GM18498 (cell line): ENCODE measurements at regions not wholly inside any gene's neighbourhood (a gene's known extent, or its start where the extent isn't known, plus 50 kb on each side); places are given as distances from the start of the nearest gene placed in this dataset.

ENCODE experiments used
- ATAC-seq: cut with Tn5 transposase; IDR thresholded peaks from one replicate; pipeline ENCODE4 v1.9.1; 2021; ENCODE audit warnings: mild to moderate bottlenecking, moderate library complexity; ENCODE audit not compliant: unreplicated experiment

DNA sequence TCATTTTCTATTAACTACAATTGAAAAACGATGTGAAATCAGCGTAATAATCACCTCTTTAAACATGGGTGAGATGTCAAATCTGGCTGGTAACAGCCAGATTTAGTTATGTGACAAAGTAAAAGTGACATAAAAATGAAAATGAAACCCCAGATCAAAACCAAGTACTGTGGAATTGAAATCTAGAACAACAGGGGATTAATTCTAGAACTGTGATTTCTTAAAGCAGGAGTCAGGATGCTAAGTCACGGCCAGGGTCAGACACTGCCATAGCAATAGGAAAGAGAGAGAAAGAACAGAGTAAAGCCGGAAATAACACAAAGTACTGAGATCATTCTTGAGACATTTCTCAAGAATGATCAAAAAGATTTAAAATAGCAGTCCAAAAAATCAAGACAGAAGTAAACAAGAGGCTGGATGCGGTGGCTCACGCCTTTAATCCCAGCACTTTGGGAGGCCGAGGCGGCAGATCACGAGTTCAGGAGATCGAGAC, 1183.7 kb upstream of the NXPH2 start:
- no peak for ATAC-seq

DNA sequence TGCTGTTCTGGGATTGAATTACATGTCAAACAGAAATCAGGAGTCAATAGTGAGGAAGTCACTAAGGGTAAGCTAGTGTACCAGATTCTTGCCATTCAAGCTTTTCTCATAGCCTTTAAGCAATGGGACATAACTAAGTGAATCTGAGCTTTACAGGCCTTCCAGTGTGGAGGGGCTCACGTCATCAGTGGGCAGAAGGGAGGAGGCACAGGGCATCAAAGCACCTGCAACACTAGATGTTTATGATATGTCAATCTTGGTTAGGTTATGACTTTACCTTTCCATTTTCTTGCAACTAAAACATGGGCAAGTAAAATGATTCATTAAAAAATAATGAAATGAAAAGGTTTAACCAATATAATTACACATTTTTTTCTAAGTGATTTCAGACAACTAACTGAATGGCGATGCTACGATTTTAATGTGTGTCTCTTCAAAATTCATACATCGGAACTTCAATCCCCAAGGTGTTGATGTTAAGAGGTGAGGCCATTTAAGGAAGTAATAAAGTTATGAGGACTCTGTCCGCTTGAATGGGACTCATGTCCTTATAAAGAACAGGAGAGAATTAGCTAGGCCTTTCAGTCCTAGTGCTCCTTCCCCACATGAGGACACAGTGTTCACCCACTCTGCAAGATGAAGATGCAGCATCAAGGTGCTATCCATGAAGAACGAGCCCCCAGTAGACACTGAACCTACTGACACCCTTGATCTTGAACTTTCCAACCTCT, 1169.2 kb upstream of the NXPH2 start:
- no peak for ATAC-seq

DNA sequence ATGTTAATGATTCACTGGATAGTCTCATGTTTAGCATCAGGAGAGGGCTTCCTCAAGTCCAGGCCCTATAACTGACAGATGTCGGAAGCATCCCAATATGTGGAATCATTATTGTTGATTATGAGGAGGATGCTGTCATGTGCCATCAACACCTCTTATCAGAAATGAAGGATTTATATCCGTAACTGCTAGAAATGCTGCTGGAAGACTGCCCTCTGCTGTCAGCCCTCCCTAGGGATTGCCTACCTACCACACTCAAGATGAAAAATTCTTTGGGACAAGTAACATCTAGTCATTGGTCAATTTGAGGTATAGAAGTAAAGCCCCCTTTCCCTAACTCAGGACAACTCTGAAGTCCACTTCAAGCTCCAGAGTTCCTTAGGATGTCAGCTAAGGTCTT, 1166.5 kb upstream of the NXPH2 start:
- ATAC-seq: no peak

DNA sequence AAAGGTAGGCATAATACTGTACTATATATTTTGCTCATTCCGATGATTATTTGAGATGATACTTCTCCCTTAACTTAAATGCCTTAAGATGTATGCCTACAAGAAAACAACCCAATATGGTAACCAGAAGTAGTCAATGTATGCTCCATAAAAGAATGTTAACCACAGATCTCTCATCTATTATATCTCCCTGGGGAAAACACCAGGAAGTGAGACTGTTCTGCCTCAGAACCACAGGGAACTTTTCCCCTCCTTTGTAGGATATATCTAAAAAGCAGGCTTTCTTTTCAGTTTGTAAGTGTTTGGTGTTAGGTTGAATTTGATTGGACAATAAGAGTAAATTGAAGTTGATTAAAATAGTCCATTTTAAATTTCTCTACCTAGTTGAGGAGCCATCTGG, 1160.5 kb upstream of the NXPH2 start:
- no peak for ATAC-seq

- ATAC-seq: no peak
These were observed 1145.7 kb upstream of the NXPH2 start for GRCh38 chr2:139925903-139926302.

GRCh38 chr2:139924070-139924469, 1143.9 kb upstream of the NXPH2 start:
- no peak for ATAC-seq

DNA sequence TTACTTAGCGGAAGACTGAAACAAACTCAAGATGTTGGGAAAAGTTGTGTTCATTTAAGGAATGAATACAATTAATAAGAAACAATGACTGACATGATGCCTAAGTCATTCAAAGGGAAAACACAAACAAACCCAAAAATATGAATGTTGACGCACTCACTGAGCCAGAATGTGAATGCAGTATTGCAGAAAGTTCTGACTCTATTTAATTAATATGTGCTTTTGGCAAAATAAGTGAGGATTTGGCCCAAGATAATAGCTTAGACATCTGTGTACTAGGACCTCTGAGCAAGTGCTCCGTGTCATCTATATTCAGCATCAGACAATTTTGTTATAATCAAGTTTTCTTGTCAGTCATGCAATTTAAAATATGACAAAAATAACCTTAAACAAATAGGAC, 1138.8 kb upstream of the NXPH2 start:
- ATAC-seq: no peak

- no peak for ATAC-seq
These were observed 1137.6 kb upstream of the NXPH2 start for GRCh38 chr2:139917690-139918384.

GRCh38 chr2:139916822-139917221, 1136.6 kb upstream of the NXPH2 start:
- no peak for ATAC-seq

- ATAC-seq: no peak
These were observed 1131.0 kb upstream of the NXPH2 start for GRCh38 chr2:139911160-139911559.

DNA sequence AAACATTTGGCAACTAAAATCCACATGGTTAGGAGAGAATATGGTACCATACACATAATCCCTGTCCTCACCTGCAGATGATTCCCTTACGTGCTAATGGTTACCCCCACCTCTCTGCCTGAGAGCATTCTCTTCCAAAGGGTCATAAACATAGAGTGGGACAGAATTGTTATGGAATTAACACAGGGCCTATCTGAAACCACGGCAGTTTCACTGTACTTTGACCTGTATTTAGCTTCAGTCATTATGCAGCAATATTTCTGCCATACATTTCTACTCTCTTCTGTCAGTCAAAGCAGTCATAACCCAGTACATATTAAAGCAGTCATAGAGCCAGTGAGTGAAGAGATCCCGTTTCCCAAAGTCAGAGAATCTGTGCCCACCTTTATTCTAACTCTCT, 1128.9 kb upstream of the NXPH2 start:
- ATAC-seq: no peak

DNA sequence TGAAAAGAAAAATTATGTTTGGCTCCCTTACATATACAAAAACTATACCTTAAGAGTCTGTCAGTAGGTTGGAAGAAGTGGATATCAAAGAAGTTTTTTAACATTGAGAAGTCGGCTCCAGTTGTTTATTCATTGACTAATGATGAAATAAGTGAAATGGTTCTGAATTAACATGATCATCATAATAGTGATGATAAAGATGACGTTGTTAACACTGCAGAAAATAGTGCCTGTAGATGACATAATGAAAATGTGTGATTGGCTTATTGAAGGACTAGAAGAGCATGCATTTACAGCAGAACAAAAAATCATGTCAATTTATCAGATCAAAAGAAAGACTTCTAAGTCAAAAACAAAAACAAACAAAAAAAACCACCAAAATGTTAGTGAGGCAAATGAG, 1125.4 kb upstream of the NXPH2 start:
- ATAC-seq: no peak

GRCh38 chr2:139891636-139892035, 1111.4 kb upstream of the NXPH2 start:
- no peak for ATAC-seq

GRCh38 chr2:139885921-139886498, 1105.8 kb upstream of the NXPH2 start:
- ATAC-seq: no peak

DNA sequence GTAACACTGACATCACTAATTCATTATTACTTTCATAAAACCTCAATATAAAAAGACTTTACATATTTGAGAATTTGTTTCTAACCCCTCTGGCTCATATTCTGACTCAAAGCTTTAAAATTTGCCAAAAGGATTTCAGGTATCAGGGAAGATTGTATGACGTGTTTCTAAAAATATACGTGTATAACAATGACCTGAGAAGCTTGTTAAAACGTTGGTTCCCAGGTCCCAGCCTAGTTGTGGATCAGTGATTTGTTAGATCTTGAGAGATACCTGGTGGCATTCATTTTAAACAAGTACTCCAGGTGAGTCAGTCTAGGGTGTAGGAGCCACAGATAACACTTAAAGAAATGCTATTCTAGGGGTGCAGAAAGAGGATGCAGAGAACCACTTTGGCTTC, 1096.8 kb upstream of the NXPH2 start:
- ATAC-seq: no peak

DNA sequence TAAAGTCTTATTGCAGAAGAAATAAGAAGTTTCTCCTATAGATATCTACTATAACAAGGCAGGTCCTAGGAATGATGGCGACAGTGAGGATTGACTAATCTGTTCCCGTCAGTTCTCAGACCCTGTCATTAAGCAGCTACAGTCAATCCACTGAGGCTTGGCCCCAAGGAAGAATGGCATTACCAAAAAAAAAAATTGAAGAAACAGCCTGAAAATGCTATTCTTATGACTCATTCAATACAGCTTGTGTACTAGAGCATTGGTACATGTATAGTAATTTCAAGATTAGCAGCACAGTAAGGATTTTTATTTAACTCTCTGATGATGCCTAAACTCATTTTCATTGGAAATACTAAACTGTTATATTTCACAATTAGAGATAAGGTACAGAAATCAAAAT, 1096.1 kb upstream of the NXPH2 start:
- ATAC-seq: no peak

DNA sequence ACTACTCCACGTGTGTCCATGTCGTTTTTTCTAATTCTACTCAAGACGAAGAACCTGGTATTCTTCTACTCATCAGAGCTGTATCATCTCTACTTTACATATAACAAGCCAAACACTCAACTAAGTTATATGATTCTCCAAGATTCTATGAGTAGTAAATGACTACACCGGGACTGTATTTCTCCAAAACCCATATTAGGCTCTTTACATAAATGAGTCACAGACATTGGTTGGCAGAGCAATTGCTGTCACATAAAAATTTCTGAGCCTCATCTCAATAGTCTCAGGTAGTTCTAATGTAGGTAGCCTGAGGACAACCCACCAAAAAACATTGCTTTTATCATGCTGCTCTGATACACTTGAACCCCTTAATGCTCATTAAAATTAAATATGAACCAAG, 1092.3 kb upstream of the NXPH2 start:
- no peak for ATAC-seq

DNA sequence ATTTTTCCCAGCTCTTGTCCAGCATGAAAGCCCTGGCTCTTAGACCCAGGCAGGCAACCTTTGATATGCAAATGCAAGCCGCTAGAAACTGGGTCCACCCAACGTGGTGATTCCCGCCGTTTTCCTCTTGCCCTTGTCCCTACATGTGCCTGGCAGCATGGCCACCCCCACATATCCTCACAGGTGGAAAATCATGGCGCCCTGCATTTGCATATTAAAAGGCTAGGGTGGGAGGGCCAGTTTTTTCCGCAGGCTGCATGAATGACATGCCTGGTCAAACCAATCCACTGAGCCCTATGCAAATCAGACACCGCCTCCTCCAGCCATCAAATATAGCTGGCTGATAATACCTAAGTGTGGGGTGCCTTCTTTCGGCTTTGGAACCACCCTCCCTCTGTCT, 1091.8 kb upstream of the NXPH2 start:
- ATAC-seq: no peak

DNA sequence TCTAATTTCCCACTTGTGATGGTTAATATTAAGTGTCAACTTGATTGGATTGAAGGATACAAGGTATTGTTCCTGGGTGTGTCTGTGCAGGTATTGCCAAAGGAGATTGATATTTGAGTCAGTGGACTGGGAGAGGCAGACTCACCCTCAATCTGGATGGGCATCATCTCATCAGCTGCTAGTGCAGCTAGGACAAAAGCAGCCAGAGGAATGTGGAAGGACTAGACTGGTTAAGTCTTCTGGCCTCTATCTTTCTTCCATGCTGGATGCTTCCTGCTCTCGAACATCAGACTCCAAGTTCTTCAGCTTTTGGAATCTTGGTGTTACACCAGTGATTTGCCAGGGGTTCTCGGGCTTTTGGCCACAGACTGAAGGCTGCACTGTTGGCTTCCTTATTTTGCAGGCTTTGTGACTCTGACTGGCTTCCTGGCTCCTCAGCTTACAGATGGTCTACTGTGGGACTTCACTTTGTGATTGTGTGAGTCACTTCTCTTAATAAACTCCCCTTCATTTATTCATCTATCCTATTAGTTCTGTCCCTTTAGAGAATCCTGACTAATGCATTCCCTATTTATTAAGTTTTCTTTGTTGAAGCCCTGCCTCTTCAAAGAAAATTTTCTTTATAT, 1087.5 kb upstream of the NXPH2 start:
- no peak for ATAC-seq

DNA sequence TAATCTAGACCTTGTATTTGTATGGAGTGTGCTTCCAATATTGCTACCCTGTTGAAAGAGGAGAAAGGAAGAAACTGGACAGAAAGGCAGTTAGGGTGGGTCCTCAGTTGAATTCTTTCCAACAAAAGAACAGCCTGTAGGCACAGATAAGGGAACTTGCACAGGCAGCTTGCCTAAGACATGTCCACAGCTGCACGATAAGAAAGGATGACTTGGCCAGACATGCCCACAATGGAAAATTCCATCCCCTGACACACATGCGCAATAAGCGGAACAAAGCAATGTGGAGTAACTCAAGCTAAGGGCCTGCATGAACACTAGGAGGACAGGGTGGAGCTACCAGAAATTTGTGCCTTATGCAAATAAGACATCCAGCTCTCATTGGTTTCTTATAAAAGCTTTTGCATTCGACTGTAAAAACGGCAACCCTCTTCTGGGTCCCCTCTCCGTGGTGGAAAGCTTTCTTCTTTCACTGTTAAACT, 1084.7 kb upstream of the NXPH2 start:
- no peak for ATAC-seq

- ATAC-seq: no peak
These were observed 1074.7 kb upstream of the NXPH2 start for GRCh38 chr2:139854769-139855483.
